HPDE6-E6E7 (cell line): ENCODE measurements at regions not wholly inside any gene's neighbourhood (a gene's known extent, or its start where the extent isn't known, plus 50 kb on each side); places are given as distances from the start of the nearest gene placed in this dataset.
"Not testable (repeated sequence)": the region's sequence is repeated elsewhere in the genome, so short reads cannot be mapped to it uniquely, and the experiment has no call there.

Experiments
- DNase-seq: peaks from one replicate; pipeline ENCODE4 v3.0.0; 2011; ENCODE audit warnings: missing footprints; ENCODE audit errors: extremely low spot score

DNA sequence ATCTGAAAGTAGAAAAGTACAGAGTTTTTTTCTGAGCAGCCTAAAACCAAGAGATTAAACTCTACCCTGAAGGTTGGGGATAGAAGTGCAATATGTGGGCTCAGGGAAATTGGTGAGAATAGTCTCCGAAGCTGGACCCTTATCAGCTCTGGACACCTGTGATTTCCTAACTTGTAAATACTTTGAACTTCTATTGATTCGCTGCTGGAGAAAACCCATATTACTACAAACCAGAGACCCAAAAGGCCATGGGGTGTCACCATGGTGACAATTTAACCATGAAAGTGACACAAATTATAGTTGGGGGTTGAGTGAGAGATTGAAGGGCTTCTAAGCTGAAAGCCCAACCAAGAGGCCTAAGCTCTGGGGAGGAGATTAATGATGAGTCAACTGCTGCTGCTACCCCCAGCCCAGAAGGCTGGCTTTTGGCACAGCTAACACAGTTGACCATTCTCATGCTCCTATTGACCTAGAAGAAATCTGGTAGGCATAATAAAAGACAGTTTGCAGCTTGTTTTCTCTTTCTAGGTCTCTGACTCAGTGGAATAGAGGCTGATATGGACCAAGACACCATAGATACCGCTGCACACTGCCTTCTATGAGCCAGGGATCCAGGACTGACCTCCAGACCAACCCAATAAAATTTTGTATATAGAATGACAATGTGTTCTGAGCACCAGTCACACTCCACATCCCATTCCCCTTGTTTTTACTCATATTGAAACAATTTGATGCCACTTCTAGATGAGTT lies 131.9 kb upstream of the FNDC3A start:
- DNase-seq, result no peak

DNA sequence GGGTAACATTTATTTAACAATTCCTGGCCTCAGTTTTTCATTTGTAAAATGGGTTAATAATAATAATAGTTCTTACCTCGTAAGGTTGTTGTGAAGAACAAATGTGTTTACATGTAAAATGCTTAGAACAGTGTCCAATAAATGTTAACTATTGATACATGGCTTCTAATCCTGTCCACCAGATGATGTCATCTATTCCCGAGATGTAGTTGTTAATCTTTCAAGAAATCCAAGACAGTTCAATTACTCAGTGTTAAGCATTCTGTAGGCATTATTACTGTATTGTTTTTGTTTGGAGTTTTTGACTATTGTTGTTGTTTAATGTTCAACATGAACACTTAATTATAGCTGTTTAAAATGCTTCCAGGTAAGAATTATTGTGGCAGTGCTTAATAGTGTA lies 131.0 kb upstream of the FNDC3A start:
- DNase-seq, result no peak

DNA sequence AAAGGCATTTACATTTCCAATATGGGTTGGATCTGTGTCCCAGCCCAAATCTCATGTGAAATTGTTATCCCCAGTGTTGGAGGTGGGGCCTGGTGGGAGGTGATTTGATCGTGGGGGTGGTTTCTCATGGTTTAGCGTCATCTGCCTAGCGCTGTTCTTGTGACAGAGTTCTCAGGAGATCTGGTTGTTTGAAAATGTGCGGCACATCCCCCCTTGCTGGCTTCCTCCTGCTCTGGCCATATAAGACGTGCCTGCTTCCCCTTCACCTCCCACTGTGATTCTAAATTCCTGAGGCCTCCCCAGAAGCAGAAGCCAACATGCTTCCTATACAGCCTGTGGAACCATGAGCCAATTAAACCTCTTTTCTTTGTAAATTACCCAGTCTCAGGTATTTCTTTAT lies 126.2 kb upstream of the FNDC3A start:
- no peak for DNase-seq

DNA sequence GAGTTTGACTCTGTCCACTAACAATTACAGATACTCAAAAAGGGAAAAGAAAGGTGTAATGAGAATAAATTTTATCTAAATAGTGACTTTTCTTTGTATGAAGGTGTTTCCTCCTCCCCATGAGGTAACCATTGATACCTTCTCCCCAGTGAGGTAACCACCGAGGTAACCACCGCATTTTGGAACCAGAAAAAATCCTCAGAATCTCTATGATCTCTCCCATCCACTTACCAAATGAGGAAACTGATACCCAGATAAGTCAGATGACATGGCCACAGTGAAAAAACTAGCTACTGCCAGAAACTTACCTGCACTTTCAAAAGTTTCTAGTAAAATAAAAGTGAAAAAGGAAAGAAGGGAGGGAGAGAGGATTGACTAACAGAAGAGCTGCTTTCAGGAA lies 124.0 kb upstream of the FNDC3A start:
- DNase-seq, result no peak

DNA sequence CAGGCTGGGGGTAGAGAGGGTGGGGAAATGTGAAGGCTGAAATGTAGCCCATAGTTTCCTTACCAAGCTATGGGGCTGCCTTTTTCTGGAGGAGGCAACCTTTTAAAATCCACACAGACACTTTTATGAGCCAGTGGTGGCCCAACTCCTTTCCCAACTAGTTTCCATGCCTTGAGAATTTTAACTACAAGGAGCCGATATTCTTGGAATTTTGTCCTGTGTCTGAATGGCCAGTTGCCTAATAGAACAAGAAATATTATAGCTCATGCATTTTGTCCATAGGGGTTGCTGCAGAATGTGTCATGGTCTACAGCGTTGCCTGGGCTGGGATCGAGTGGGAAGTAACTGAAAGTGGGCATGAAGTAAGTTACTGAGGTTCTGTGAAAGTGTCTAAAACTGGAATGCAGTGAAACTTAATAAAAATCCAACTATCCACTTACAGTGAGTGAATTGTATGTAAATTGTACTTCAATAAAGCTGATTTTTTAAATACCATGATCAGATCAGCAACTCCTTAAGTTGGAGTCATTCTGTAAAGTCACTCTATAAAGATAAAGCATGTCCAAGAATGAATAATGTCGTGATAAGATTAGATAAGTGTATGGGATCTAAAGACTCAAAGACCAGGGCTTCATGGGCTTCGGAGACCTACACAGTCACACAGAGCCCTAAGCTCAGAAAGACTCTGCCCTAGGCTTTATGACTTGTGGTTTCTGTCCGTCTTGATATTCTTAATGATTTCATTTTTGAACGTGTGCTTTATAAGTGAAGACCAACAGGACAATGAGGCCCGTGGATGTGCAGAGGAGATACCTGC lies 122.6 kb upstream of the FNDC3A start:
- DNase-seq, result no peak

DNA sequence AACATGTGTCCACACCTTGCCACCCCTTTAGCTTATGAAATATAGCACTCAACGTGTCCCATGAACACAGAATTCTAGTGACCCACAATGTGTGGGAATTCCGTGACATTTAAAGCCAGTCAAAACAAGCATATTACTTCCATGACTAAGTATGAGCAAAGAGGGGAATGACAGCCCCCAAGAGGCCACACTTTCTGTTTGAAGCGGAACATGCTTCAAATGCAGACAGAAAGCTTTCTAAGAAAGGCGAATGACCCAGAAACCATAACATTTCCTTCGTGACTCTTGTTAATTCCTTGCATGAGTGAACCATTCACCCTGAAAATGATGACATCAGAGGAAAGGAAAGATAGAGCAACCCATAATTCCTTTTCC lies 122.0 kb upstream of the FNDC3A start:
- no peak for DNase-seq

DNA sequence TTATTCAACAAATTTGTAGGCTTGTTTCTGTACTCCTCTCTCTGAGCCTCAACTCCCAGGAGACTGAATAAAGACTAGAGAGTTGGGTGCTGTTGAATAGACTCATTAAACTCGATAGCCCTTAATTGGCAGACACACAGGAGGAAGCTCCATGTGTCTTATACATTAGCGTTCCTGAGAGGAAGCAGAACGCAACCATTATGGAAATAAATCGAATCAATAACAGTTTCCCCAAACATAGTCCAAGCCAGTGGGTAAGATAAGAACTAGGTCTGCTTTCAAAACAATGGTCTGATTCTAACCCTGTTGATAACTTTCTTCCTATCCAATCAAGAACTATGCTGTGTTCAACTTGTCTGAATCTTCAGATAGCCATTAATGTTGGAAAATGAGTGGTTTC lies 118.1 kb upstream of the FNDC3A start:
- no peak for DNase-seq

DNA sequence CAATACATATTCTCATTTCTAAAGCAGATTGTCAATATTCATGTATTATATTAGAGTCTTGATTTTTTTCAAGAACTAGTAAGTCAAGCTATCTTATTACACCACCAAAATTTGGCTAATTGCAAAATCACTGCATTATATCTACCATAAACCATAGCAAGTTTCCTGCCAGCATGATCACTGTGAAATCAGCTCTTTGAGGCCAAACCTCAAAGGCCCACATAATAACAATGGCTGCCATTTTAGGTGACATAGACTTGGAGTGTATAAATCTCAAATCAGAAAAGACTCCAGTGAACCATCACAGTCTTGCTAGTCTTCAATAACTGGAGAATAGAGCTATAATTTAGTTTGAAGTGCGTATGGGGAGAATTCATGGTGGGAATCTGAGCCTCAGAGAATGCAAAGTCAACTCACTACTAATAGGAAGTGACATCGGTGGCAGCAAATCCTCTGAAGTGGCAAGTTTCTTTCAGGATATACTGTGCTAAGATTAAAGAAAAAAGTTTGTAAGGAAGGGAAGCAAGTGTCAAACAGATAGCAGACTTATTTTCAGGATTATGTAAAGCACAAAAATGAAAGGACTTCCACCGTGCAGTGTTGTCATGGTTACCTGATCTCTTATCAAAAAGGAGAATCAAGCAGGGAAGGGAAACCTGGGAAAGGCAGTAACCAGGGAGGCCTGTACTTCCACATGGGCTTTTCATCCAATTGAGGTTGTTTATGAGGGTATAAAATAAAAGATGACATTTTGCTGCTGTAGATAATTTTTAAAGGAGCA lies 117.4 kb upstream of the FNDC3A start:
- DNase-seq, result no peak

DNA sequence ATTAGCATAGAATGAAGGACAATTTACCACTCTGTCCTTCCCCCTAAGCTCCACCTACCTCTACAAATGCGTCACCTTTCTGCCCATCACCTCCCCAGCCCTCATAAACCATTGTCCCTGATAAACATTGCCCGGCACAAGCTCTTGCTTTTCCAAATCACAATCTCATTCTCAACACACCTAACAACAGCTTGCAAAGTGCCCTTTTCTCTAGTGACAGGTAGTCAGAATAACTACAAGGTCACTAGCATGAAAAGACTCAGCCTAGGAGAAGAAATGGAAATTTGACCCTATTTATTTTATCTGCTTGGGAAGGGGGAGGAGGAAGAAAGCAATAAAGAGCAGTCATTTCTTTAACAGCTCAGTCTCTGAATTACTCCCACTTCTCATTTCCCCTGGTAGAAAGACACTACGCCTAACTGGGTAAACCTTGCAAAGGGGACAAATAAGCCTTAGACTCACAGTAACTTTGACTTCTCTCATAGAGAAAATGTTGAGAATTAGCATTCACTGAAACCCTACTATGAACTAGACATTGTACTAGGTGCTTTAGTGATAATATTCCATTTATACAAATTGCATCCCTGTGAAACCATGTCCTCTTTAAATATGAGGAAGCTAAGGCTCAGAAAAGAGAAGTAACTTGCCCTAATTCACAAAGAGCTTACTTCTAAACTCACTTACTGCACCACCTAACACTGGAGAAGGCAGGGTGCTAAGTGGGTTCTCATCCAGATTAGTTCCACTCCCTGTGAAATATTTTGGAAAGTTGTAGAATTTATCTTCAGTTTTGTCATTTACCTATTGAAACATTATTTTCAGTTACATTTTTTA lies 116.2 kb upstream of the FNDC3A start:
- no peak for DNase-seq

DNA sequence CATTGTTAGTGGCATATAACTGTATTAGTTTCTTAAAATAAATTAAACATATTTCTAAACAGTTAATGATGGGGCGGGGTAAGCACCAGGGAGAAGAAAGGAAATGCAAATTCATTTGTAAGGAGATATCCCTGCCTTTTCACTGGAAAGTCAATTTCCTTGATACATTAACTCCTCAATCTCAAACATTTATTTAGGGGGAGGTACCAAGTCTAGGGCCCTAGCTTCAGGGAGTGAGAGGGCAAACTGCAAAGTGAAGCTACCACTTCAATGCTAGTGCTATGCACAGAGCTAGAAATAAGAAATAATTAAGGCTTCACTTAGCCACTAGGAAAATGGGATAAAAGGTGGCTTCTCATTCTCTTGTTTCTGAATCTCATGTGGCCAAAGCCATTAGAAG lies 115.3 kb upstream of the FNDC3A start:
- DNase-seq, result no peak

DNA sequence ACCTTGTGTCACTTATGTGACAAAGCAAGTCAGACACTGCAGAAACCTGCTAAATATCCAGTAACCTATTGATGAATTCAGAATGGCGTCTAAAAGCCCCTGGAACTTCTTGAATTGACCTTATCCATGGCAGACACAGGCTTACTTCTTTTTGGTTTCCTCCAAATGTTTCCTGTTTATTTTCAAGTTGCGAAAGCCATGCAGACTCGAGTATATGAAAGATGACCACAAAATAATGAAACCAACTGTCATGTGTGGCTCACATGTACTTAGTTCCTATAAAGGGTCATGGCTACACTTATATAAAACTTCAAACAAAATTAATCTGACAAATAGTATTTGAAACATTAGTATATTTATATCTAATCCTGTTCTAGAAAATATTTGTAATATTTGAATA lies 113.1 kb upstream of the FNDC3A start:
- DNase-seq, result no peak

DNA sequence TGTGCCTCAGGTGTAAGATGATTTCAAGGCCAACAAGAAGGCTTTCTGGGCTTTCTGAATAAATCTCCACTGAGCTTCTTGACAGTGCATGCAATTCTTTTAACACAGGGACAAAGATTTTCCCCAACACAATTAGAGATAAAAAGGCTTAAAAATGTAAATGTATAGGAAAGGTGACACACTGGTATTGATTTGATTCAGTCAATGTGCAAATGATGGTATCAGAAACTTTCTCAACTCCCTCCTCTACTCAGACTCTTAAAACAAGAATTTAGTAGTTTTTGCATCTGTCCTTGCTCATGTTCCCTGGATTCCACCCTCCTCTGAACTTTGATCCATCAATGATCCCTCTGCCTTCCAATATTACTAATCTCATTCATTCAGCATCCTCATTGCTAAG lies 111.6 kb upstream of the FNDC3A start:
- DNase-seq, result no peak

DNA sequence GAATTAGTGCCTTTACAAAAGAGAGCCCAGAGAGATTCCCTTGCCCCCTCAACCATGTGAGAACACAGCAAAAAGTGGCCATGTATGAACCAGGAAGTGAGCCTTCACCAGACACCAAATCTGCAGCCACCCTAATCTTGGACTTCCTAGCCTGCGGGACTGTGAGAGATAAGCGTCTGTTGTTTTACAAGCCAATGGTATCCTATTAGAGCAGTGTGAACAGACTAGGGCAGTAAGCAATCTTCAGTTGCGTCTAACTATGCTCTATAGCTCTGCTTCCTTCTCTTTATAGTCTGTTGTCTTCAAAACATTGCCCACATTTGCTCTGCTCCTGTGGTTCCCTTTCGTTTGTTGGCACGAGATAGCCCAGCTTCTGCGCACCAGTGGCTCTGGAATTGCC lies 109.5 kb upstream of the FNDC3A start:
- DNase-seq, result no peak

DNA sequence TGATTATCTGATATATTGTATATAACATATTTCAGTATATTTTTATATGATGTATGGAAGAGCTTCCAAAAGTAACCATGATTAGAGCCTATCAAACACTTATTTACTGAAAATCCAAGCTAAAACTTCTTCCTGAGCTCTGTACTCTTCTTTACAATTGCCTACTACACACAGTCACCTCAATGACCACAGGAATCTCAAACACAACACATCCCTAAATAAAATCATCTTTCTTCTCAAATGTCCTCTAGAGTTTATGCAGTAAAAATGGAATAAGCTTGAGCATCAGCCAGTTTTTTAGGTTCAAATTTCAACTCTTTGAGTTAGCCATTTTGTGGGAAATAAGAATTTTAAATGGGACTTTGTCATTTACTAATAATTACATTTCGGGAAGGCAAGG lies 102.6 kb upstream of the FNDC3A start:
- DNase-seq, result no peak

DNA sequence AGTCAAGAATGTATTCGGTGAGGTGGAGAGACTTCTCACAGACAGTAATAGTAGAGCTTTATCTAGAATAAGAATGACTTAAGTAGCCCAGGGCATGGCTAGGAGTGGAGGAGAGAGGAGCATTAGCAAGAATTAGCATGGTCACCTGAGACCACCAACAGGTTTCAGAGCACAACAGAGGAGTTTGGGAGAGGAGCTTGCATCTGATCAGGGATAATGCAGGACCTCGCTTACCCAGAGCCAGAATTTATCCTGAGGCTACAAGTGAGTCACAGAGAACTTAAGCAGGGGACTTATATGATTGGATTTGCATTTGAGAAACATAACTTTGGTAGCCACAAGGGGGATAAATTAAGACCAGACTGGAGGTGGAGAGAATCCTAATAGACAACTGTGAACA lies 102.1 kb upstream of the FNDC3A start:
- DNase-seq, result no peak

DNA sequence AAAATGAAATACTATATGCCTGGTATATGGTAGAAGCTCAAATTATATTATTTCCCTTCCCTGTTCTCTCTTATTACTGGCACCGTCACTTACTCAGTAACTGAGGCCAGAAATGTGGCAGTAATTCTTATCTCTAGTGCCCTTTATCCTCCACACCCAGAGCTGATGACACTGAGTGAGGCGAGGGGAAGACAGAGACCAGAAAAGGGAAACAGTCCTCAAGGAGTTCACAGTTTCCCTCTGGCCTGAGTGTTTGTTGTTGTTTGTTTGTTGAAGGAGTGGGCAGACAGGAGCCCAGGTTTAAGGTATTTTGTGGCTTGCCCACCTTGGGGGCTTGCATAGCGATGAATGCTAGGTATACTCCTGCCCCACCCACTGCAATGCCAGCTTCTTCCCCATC lies 101.5 kb upstream of the FNDC3A start:
- no peak for DNase-seq

DNA sequence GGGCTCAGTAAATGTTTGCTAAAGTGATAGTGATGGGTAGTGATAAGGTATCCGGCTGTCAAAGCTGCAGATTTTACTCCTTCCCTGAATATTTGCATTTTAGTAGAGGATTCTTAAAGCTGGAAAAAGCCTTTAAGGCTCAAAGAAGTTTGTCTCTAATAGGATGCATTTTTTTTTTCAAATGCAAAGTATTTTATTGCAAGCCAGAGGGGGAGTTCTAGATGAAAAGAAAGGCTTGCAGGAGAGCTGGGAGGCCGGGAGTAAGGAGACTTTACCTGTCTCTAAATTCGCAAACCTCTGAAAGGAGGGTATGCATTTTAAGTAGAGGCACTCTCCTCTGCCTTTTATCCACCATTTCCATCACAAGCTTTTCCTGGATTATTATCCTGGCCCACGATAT lies 100.7 kb upstream of the FNDC3A start:
- no peak for DNase-seq

DNA sequence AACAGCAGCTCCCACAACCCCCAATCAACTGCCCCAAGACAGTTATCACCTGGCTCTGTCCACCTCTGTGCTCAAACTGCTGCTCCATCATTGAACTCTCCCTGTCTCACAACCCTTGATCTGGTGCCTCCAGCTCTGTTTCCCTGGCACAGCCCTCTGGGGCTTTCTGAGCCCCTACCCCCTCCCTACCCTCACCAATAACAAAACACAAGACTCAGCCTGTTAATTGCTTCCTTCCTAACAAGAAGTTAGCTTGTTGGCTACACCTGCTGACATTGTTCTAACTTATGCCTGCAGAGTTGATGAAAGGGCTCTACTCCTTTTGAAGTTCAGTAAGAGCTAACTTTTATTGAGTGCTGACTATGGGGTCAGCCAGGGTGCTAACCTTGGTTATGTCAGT lies 99.4 kb upstream of the FNDC3A start:
- DNase-seq, result no peak

DNA sequence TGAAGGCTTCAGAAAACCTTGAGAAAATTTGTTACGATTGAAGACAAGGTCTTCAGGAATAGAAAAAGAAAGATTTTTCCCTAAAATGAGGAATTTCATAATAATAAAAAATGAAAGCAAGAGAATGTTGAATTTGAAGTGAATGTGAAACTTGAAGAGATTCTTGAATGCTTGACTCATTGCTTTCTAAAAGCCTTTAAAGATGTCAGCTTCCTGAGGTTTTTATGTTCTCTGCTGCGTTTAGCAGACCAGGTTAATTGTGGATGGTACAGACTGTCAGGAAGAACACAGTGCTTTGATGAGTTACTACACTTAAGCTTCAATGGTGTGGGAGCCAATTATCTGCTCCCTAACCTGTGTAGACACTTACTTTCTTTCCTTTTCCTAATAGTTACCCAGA lies 96.3 kb upstream of the FNDC3A start:
- DNase-seq, result no peak

DNA sequence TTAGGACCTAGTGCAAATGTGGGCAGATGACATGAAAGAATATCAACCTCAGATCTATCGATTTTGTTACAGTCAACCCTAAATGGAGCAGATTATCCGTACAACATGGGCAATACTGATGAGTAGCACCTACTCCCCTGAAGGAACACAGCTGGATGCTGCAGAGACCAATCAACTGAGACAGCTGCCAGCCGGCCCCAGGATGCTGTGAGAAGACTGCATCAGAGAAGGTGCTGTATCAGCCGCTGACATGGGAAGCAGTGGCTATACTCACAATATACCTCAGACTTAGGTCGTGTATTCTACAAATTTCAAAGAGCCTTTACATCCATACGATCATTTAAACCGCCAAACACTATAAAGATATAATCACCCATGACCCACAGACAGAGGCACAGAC lies 95.9 kb upstream of the FNDC3A start:
- DNase-seq, result no peak

DNA sequence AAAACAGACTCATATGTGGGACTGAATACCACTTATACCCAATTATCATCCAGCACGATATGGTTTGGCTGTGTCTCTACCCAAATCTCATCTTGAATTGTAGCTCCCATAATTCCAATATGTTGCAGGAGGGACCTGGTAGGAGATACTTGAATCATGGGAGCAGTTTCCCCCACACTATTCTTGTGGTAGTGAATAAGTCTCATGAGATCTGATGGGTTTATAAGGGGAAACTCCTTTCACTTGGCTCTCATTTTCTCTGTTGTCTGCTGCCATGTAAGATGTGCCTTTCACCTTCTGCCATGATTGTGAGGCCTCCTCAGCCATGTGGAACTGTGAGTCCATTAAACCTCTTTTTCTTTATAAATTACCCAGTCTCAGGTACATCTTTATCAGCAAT lies 91.9 kb upstream of the FNDC3A start:
- DNase-seq, result not testable (repeated sequence)

DNA sequence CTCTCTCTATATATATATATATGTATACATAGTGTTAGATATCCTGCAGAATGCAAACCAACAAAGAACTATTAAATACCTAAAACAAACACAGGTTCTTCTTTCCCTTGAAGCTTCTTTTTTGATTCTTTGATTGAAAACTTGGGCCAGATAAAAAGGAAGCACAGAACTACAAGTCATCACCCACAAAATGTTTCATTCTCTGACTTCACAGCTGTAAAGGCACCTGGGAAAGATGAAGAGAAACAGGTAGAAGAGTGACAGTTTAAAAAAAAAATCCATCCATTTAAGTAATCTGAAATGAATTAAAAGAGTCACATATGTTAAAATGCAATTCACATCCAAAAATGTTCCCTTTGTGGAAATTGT lies 90.7 kb upstream of the FNDC3A start:
- DNase-seq, result no peak
